Adrenal gland (tissue), 9 donors: ENCODE measurements at regions not wholly inside any gene's neighbourhood (a gene's known extent, or its start where the extent isn't known, plus 50 kb on each side); places are given as distances from the start of the nearest gene placed in this dataset.

ENCODE experiments used
- DNase-seq, 7 donors: peaks; one replicate each; pipeline ENCODE4 v3.0.0-alpha.2; 2019 to 2020
- H3K27ac ChIP-seq, 5 donors: fragments of 200-600 bp; sonication (generic) in 4 of 5; 1 replicate in 3 of 5; 2 replicates in 2 of 5; pipeline versions ENCODE4 v1.5.1 to v1.8.0; 2016 to 2020; ENCODE audit warnings: mild to moderate bottlenecking in 1 of 5
- H3K27me3 ChIP-seq: fragments of 200-600 bp; 2 replicates; pipeline ENCODE4 v1.8.0; 2021
- H3K36me3 ChIP-seq, 2 donors: fragments of 200-600 bp; replicated peaks in 1 of 2; 1 replicate in 1 of 2; 2 replicates in 1 of 2; pipeline versions ENCODE4 v1.5.1 to v1.8.0; 2018 to 2022
- H3K4me1 ChIP-seq, 2 donors: fragments of 200-600 bp; replicated peaks in 1 of 2; 1 replicate in 1 of 2; 2 replicates in 1 of 2; pipeline versions ENCODE4 v1.5.1 to v1.8.0; 2018 to 2021
- H3K4me3 ChIP-seq, 4 donors: fragments of 200-600 bp; sonication (generic) in 3 of 4; one replicate each; pipeline ENCODE4 v1.5.1; 2016 to 2018
- H3K9me3 ChIP-seq, 3 donors: fragments of 200-600 bp; sonication (generic) in 1 of 3; replicated peaks in 1 of 3; 1 replicate in 2 of 3; 2 replicates in 1 of 3; pipeline versions ENCODE4 v1.5.1 to v1.8.0; 2016 to 2021
- POLR2A ChIP-seq, 2 donors: fragments of 450-650 bp; IDR thresholded peaks; one replicate each; pipeline ENCODE4 v1.6.1; 2017; ENCODE audit warnings: antibody characterized with exemption in 2 of 2, mild to moderate bottlenecking in 2 of 2, moderate library complexity in 1 of 2
- WGBS, 4 donors: extraction: QIAGEN DNeasy Blood & Tissue Kit in 2 of 4; methylation state at CpG; one replicate each; pipeline versions ENCODE4 v1.1.5 to v1.1.7; 2013 to 2017; 5-methylcytosine and 5-hydroxymethylcytosine counted together
- intact Hi-C, 2 donors: fragments of 100-400 bp; cut with DNase I; formaldehyde crosslinking; loops; one replicate each; pipeline versions ENCODE4 v1.14.1 to v1.15.0; 2022 to 2023
- TF ChIP-seq, protein P1 (sequence below), 6 experiments: fragments of 450-650 bp in 4 of 6; fragments of 200-600 bp in 2 of 6; sonication (generic) in 1 of 6; IDR thresholded peaks; 1 replicate in 5 of 6; 2 replicates in 1 of 6; pipeline versions ENCODE4 v1.5.1 to v1.8.0; 2016 to 2021; ENCODE audit warnings: antibody characterized with exemption in 6 of 6, mild to moderate bottlenecking in 2 of 6, moderate library complexity in 1 of 6
- donor health status: healthy with polysubstance abuse.
- donor health status: Bipolar disorder and iron deficiency.
- donor health status: DM: yes; HTN: yes; CAD: no.
- donor health status: DM: no; HTN: no; CAD: no.
- donor health status: DM: no; HTN: no; CAD: no.

GRCh38 chr9:107123389-107123788, 159.7 kb upstream of the RAD23B start:
- no peak for DNase-seq
- TF ChIP-seq POLR2A (IDR thresholded peaks at IDR 0.05) = no peak
- TF ChIP-seq, protein P1, sequence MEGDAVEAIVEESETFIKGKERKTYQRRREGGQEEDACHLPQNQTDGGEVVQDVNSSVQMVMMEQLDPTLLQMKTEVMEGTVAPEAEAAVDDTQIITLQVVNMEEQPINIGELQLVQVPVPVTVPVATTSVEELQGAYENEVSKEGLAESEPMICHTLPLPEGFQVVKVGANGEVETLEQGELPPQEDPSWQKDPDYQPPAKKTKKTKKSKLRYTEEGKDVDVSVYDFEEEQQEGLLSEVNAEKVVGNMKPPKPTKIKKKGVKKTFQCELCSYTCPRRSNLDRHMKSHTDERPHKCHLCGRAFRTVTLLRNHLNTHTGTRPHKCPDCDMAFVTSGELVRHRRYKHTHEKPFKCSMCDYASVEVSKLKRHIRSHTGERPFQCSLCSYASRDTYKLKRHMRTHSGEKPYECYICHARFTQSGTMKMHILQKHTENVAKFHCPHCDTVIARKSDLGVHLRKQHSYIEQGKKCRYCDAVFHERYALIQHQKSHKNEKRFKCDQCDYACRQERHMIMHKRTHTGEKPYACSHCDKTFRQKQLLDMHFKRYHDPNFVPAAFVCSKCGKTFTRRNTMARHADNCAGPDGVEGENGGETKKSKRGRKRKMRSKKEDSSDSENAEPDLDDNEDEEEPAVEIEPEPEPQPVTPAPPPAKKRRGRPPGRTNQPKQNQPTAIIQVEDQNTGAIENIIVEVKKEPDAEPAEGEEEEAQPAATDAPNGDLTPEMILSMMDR (IDR thresholded peaks at IDR 0.05) = no peak
- H3K4me1 ChIP-seq = no peaks in the 10 kb centered on the region
- no peaks in the 10 kb centered on the region for H3K36me3 ChIP-seq
- H3K27me3 ChIP-seq = no peaks in the 10 kb centered on the region
- intact Hi-C loops = no loop called here
- H3K9me3 ChIP-seq = no peaks in the 10 kb centered on the region
- no peak overlapping the region for H3K27ac ChIP-seq
- no peak overlapping the region for H3K4me3 ChIP-seq

GRCh38 chr9:107127608-107128007, 155.5 kb upstream of the RAD23B start:
- Histone ChIP-seq H3K9me3 (no peaks in the 10 kb centered on the region), H3K27ac (no peak overlapping the region), H3K27me3 (no peaks in the 10 kb centered on the region), H3K4me1 (no peaks in the 10 kb centered on the region), H3K36me3 (no peaks in the 10 kb centered on the region), H3K4me3 (no peak overlapping the region)
- intact Hi-C loops = no loop called here
- TF ChIP-seq, protein P1 (IDR thresholded peaks at IDR 0.05) = no peak
- TF ChIP-seq POLR2A (IDR thresholded peaks at IDR 0.05) = no peak
- 82 to 87% (median 84%) methylated on average over 5 of the region's 5 CpGs for WGBS, 4 donors
- no peak for DNase-seq

DNA sequence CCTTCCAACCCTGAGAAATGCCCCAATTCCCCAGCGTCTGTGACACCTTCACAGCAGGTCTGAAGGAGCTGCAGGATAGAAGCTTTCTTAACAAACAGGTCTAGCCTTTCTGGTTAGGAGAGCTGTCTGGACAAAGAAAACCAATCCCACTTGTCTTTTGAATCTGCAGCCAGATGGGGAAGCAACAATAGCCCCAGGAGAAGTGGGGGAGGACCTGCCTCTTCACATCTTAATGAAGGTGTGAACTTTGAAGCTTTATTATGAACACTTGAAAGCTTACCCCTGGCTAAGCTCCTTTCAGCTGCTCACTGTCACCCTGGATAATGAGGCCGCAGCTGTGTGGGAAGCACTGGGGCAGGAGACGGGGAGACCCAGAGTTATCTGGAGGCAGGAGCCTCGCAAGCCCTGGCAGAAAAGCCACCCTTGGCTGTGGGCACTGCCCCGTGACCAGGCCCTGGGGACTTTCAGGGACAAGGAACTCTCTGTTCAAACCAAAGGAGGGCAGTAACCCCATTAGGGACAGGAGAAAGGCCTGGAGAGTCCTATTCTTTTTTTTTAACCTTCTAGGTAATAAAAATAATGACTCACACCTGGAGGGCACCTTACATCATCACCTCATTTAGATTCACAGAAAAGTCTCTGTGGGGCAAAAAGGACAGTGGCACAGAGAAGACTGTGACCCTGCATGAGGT, 151.8 kb upstream of the RAD23B start:
- no peaks in the 10 kb centered on the region for H3K36me3 ChIP-seq
- no peak overlapping the region for H3K27ac ChIP-seq
- no peak for DNase-seq
- no peaks in the 10 kb centered on the region for H3K27me3 ChIP-seq
- no peaks in the 10 kb centered on the region for H3K4me1 ChIP-seq
- no peak overlapping the region for H3K4me3 ChIP-seq
- TF ChIP-seq, protein P1 (IDR thresholded peaks at IDR 0.05) = no peak
- no peak for TF ChIP-seq POLR2A (IDR thresholded peaks at IDR 0.05)
- intact Hi-C loops = no loop called here
- H3K9me3 ChIP-seq = no peaks in the 10 kb centered on the region
- 81 to 90% (median 85%) methylated on average over 5 of the region's 5 CpGs for WGBS, 4 donors

GRCh38 chr9:107136296-107136695, 146.8 kb upstream of the RAD23B start:
- H3K4me3 ChIP-seq = no peak overlapping the region
- intact Hi-C loops = no loop called here
- no peaks in the 10 kb centered on the region for H3K27me3 ChIP-seq
- TF ChIP-seq, protein P1 (IDR thresholded peaks at IDR 0.05) = no peak
- TF ChIP-seq POLR2A (IDR thresholded peaks at IDR 0.05) = no peak
- no peak overlapping the region for H3K27ac ChIP-seq
- H3K4me1 ChIP-seq = no peaks in the 10 kb centered on the region
- WGBS, 4 donors = 86 to 100% (median 92%) methylated on average over 2 of the region's 2 CpGs
- no peaks in the 10 kb centered on the region for H3K9me3 ChIP-seq
- no peaks in the 10 kb centered on the region for H3K36me3 ChIP-seq
- no peak for DNase-seq
